Stimulated activated CD4-positive, alpha-beta T cell treated with anti-CD3 and anti-CD28 coated beads, TNF-alpha, amount 100 ng/mL, for 48 hours (primary cell): ENCODE measurements at regions not wholly inside any gene's neighbourhood (a gene's known extent, or its start where the extent isn't known, plus 50 kb on each side); places are given as distances from the start of the nearest gene placed in this dataset.
"Not testable (repeated sequence)": the region's sequence is repeated elsewhere in the genome, so short reads cannot be mapped to it uniquely, and the experiment has no call there.

ENCODE experiments used
- DNase-seq, 3 donors: peaks; one replicate each; pipeline ENCODE4 v3.0.0-alpha.2; 2020; ENCODE audit warnings: low read depth in 3 of 3

DNA sequence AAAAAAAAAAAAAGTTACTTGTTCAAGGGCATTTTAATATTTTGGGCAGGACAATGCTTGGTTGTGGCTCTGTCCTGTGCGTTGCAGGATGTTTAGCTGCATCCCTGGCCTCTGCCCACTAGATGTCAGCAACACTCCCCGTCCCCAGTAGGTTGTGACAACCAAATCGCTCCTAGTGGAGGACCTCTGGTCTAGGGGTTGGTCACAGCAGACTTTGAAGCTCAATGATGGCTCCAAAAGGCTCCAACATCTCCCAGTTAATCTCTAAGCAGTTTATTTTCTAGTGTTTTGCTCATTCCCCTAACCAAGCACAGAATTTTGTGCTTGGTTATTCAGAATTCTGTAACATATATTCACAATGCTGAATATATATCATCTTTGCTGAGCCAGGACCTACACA, 67.0 kb downstream of the CHRNA1 start:
- peak; percentile 35 to 58 (median 55) for DNase-seq

- DNase-seq, result no peak
These were observed 69.4 kb downstream of the CHRNA1 start for GRCh38 chr2:174694920-174695319.

- DNase-seq, result no peak
These were observed 69.9 kb downstream of the CHRNA1 start for GRCh38 chr2:174694196-174694878.

GRCh38 chr2:174693344-174693743, 70.9 kb downstream of the CHRNA1 start:
- DNase-seq, result no peak

- DNase-seq, result no peak
These were observed 71.9 kb downstream of the CHRNA1 start for GRCh38 chr2:174692256-174692919.

GRCh38 chr2:174691201-174691779, 73.0 kb downstream of the CHRNA1 start:
- no peak for DNase-seq

DNA sequence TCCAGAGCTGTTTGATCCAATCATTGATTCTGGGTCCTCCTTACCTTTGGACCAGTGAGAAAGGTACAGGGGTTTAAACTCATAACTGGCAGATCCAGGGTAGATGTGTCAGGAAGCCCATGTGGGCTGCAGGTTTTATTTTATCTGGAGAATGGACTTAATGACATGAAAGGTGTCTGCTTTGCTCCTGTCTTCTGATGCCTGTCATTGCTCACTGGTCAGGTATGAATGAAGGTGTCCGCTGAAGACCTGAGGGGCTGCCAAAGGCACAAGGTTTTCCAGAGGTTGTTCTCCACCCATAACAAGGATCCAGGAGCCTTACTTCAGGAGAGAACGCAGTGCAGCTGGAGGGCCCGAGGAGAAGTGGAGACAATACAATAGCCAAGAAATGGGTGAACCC, 74.2 kb downstream of the CHRNA1 start:
- DNase-seq, result no peak

DNA sequence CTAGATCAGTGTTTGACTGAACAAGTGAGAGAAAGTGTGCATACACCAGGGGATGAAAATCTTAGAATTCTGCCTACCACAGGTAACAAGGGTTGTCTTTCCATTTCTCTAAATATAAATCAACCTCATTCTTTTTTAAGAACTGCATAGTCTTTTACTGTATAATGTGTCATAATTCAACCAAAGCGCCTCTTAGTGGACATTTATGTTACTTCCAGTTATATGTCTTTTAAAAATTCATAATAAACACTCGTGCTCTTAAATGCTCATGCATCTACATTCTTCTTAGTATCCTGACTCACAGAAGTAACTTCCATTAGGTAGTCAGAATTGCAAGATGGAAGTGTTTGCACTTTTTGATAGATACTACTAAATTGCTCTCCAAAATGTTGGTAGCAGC, 76.2 kb downstream of the CHRNA1 start:
- no peak for DNase-seq

- DNase-seq, result no peak
These were observed 77.8 kb downstream of the CHRNA1 start for GRCh38 chr2:174686430-174686829.

DNA sequence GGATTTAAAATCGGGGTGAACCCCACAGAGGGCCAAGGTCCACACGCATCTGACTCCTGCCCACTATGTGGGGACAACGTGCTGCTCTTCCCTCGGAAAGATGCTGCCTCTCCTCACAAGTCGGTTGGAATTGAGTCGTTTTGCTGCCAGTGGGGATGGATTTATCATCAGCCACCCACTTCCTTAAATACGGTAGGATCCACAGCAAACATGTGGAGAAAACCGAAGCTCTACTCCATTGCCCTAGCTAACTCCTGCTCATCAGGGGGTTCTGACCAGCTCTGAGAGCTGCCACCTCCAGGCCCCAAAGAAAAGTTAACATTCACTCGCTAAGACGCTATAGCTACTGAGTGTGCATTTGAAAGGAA, 80.9 kb downstream of the CHRNA1 start:
- no peak for DNase-seq

- peak in 2 of 3 donors; percentile 14 to 43 for DNase-seq
These were observed 81.5 kb downstream of the CHRNA1 start for GRCh38 chr2:174682578-174683391.

GRCh38 chr2:174682007-174682577, 82.2 kb downstream of the CHRNA1 start:
- DNase-seq, result peak in 2 of 3 donors; percentile 6 to 27

- no peak for DNase-seq
These were observed 82.9 kb downstream of the CHRNA1 start for GRCh38 chr2:174681099-174682006.

DNA sequence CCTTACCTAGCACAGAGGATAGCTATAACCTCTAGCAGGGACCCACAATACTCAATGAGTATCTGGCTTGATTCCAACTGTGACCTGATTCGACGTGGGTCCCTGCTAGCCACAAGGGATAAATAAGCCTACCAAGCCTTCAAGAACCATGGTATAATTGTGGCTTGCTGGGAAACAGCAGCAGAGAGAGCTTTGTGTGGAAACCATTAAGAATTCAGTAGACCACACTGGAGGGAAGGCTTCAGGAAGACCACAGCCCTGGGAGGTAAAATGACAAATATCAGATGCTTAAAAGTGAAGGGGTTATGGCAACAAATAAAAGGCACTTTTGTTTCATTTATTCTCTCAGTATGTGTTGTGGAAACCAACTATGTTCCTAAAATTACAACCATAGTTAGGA, 82.6 kb upstream of the WIPF1 start:
- no peak for DNase-seq

- DNase-seq, result no peak
These were observed 80.8 kb upstream of the WIPF1 start for GRCh38 chr2:174678395-174678794.

- no peak for DNase-seq
These were observed 78.0 kb upstream of the WIPF1 start for GRCh38 chr2:174675615-174676014.

DNA sequence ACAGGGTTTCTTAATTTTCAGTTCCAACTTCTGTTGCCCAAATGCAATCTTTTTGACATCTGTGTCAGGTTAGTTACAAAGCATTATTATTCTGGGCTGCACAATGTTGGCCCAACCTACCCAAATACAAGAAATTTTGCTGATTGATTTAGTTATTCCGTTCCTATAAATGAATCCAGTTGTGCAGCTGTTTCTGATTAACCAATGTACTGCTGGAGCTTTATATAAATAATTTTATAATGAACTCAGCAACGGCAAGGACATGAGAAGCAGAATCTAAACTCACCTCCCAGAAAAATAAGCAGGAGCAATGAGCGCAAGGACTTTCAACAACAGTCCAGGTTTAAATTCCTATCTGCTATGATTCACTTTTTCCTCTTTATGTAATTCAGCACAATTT, 76.3 kb upstream of the WIPF1 start:
- no peak for DNase-seq

DNA sequence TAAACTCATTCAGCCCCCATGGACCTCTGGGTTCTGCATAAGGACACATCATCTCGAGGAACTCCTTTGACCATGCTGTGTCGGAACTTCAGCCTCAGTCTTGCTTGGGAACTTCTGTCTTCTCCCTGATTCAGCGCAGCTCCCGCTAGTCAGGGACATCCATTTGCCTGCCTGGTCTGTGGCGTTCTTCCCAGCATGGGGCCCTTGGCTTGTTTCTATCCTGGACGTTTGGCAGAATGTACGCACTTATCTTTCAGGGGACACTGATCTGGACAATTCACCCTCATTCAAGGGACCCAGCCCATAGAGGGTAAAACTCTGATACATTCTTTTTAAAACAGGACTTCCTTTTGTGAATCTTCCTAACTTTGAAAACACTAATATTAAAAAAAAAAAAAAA, 75.8 kb upstream of the WIPF1 start:
- DNase-seq, result no peak

DNA sequence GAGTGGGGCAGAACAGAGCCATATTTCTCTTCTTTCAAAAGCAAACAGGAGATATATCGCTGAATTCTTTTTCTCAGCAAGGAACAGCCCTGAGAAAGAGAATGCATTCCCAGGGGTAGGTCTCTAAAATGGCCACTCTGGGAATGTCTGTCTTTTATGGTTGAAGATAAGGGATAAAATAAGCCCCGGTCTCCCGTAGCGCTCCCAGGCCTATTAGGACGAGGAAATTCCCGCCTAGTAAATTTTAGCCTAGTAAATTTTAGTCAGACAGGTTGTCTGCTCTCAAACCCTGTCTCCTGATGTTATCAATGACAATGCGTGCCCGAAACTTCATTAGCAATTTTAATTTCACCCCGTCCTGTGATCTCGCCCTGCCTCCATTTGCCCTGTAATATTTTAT, 73.9 kb upstream of the WIPF1 start:
- DNase-seq, result not testable (repeated sequence)

GRCh38 chr2:174670446-174670845, 72.8 kb upstream of the WIPF1 start:
- no peak for DNase-seq

DNA sequence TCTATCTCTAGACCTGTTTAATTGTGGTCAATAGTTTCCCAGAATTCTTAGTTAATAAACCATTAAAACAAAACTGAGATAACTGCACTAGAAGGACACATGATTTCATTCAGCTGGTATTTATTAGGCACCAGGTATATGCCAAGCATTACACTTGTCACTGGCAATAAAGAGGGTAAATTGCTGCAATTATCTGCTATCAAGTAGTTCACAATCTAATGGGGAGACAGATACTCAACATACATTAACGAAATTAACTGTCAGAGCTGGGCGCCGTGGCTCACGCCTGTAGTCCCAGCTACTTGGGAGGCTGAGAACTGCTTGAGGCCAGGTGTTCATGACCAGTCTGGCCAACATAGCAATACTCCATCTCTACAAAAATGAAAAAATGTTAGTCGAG, 71.7 kb upstream of the WIPF1 start:
- no peak for DNase-seq
